ENCODE measurements at regions not wholly inside any gene's neighbourhood (a gene's known extent, or its start where the extent isn't known, plus 50 kb on each side); places are given as distances from the start of the nearest gene placed in this dataset.

GRCh38 chr1:23615423-23615822 is 56.1 kb upstream of the ID3 start:
- DNase-seq (ENCODE audit: low read depth): no peak

DNA sequence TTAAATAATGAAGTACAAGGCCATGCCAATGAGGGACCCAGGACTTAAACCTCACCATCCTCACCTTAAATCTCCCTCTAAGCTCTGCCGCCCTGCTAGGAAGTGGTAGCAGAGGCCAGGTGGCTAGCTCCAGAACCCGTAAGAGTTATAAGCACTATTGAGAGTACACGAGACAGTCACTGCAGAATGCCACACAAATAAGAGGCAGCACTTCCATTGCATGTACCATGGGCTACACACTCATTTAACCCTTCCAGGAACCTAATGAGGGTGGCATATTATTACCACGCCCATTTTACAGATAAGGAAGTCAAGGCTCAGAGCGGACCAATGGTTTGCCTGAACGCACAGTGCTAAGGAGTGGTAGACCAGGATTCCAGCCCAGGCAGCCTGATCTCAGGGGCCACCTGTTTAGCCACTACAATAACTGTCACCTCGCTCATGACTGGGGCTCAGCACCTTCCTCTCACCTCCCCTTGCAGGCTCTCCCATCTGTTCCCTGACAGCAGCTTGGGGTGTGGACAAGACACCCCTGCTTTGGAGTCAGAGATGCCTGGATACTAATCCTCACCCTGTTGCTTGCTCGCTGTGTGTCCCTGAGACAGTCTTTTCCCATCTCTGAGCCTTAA is 54.8 kb upstream of the ID3 start:
- DNase-seq (ENCODE audit: low read depth): no peak

DNA sequence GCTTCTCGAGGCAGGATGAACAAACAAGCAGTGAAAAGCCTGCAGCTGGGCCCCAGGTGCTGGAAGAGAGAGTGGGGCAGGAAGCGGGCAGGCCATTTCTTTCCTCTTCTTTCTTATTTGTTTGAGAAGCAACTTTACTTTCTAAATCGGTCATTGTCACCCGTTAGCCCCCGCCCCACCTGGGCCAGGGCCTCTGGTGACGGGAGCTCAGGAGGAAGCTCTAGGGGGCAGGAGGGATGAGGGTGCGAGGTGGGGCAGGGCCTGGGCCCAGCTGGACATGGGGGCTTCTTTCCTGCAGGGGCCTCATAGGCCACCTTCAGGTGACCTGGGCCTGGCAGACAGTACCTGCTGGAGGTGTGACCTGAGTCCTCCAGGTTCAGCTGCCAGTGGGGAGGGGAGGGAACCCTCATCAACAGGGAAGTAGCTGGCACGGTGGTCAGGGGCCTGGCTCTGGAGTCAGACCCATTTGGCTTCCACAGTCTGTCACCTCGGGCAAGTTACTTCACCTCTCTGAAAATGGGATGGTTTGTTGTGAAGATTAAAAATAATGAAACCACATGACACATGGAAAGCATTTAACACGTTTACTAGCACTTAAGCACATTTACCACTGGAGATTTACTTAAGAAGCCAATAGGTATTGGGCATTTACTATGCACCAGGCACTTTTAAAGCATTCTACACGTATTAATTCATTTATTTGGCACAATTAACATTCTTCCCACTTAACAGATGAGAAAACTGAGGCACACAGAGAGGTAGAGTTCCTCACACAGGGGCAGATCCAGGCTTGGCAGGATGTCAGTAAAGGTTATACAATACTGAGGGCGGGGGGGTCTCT is 54.1 kb upstream of the ID3 start:
- DNase-seq (ENCODE audit: low read depth): no peak

- no peak for DNase-seq (ENCODE audit: low read depth)
Observed at GRCh38 chr1:23611601-23612327, 52.5 kb upstream of the ID3 start.

- DNase-seq (ENCODE audit: low read depth): no peak
Observed at GRCh38 chr1:23610677-23611076, 51.4 kb upstream of the ID3 start.

GRCh38 chr1:23609971-23610370 is 50.7 kb upstream of the ID3 start:
- DNase-seq (ENCODE audit: low read depth): no peak

Measured in stimulated activated CD8-positive, alpha-beta memory T cell treated with anti-CD3 and anti-CD28 coated beads, Interleukin-12 subunit alpha, Interleukin-12 subunit beta, amount 100 ng/mL, for 4 hours (primary cell).